ENCODE measurements at regions not wholly inside any gene's neighbourhood (a gene's known extent, or its start where the extent isn't known, plus 50 kb on each side); places are given as distances from the start of the nearest gene placed in this dataset.

DNA sequence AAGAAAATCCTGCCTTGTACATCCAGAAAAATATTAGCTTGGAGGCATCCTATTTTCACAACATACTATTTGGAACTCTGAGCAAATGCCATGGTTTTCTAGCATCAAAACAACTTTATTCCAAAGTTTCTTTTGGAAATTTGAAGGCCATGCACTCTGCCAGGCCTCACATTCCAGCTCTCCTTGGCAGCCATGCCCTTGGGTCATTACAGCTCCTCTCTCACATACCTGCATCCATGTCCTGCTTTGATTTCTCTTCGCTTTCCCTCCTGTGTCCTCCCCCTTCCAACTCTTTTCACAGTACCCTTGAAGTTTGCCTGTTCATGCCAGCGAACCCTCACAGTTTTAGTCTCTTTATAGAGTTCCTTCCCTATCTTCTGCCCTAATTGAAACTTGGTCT, 70.9 kb upstream of the TPRG1 start:
- no CpG with 5 or more reads among the region's 2 CpGs for WGBS (ENCODE audit: extremely low coverage, insufficient coverage, low lambda C conversion rate)
- no peaks in the 10 kb centered on the region for H3K27me3 ChIP-seq (ENCODE audit: insufficient read depth, low read length, poor library complexity)
- no peak overlapping the region for H2BK15ac ChIP-seq (replicated peaks; ENCODE audit: low read depth)
- H3K27ac ChIP-seq (ENCODE audit: low read depth, low read length), result no peak overlapping the region
- no peak overlapping the region for H3K9ac ChIP-seq (ENCODE audit: low read length)
- DNase-seq, result no peak
- H3K23ac ChIP-seq (ENCODE audit: low read length), result no peak overlapping the region
- no peak overlapping the region for H4K8ac ChIP-seq (ENCODE audit: low read depth, low read length)
- no peak overlapping the region for H2BK5ac ChIP-seq (ENCODE audit: low read length)
- no peak overlapping the region for H3K4ac ChIP-seq (ENCODE audit: low read depth, low read length)
- no peak overlapping the region for H3K18ac ChIP-seq (ENCODE audit: low read length)
- H2AK5ac ChIP-seq (ENCODE audit: low read length), result no peak overlapping the region
- H3K4me3 ChIP-seq (ENCODE audit: low read length), result no peak overlapping the region
- H3K79me2 ChIP-seq (ENCODE audit: control insufficient read depth, insufficient read depth, low read length), result no peaks in the 10 kb centered on the region
- no peaks in the 10 kb centered on the region for H3K36me3 ChIP-seq (ENCODE audit: control insufficient read depth, insufficient read depth, low read length)
- H3K4me1 ChIP-seq (ENCODE audit: control insufficient read depth, low read depth, low read length), result no peaks in the 10 kb centered on the region
- H3K79me1 ChIP-seq (ENCODE audit: low read length), result no peaks in the 10 kb centered on the region
- no peak overlapping the region for H4K5ac ChIP-seq (ENCODE audit: low read length)
- no peak overlapping the region for H3K4me2 ChIP-seq (ENCODE audit: low read length)
- no peak overlapping the region for H3K56ac ChIP-seq (ENCODE audit: low read length)
- no peak overlapping the region for H2BK120ac ChIP-seq (ENCODE audit: low read depth, low read length)

DNA sequence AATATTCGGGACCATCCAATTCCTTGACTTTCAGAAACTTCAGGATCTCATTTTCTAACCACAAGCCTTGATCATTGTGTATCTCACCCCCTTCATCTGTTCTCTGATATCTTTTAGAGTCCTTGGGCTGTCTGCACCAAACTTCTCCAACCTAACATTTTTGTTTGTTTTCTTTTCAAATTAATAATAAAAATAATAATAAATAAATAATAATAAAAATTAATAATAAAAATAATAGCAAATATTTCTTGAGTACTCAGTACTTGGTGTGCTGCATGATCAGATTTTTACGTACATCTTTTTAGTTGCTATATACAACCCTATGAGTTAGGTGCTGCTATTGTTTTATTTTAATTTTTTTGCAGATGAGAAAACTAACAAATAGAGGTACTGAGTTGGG, 70.2 kb upstream of the TPRG1 start:
- no peaks in the 10 kb centered on the region for H3K79me2 ChIP-seq (ENCODE audit: control insufficient read depth, insufficient read depth, low read length)
- no peak overlapping the region for H3K4ac ChIP-seq (ENCODE audit: low read depth, low read length)
- no peak overlapping the region for H4K5ac ChIP-seq (ENCODE audit: low read length)
- no peak overlapping the region for H3K4me2 ChIP-seq (ENCODE audit: low read length)
- H3K9ac ChIP-seq (ENCODE audit: low read length), result no peak overlapping the region
- no peak overlapping the region for H3K23ac ChIP-seq (ENCODE audit: low read length)
- no peak overlapping the region for H4K8ac ChIP-seq (ENCODE audit: low read depth, low read length)
- H2BK15ac ChIP-seq (replicated peaks; ENCODE audit: low read depth), result no peak overlapping the region
- no peak overlapping the region for H2BK120ac ChIP-seq (ENCODE audit: low read depth, low read length)
- H3K56ac ChIP-seq (ENCODE audit: low read length), result no peak overlapping the region
- DNase-seq, result no peak
- H2AK5ac ChIP-seq (ENCODE audit: low read length), result no peak overlapping the region
- H3K27me3 ChIP-seq (ENCODE audit: insufficient read depth, low read length, poor library complexity), result no peaks in the 10 kb centered on the region
- no CpG with 5 or more reads among the region's 2 CpGs for WGBS (ENCODE audit: extremely low coverage, insufficient coverage, low lambda C conversion rate)
- no peak overlapping the region for H2BK5ac ChIP-seq (ENCODE audit: low read length)
- H3K4me3 ChIP-seq (ENCODE audit: low read length), result no peak overlapping the region
- H3K27ac ChIP-seq (ENCODE audit: low read depth, low read length), result no peak overlapping the region
- no peaks in the 10 kb centered on the region for H3K36me3 ChIP-seq (ENCODE audit: control insufficient read depth, insufficient read depth, low read length)
- H3K18ac ChIP-seq (ENCODE audit: low read length), result no peak overlapping the region
- no peaks in the 10 kb centered on the region for H3K4me1 ChIP-seq (ENCODE audit: control insufficient read depth, low read depth, low read length)
- H3K79me1 ChIP-seq (ENCODE audit: low read length), result no peaks in the 10 kb centered on the region

GRCh38 chr3:189103208-189103607, 68.6 kb upstream of the TPRG1 start:
- no peak for DNase-seq
- H3K79me2 ChIP-seq (ENCODE audit: control insufficient read depth, insufficient read depth, low read length), result no peaks in the 10 kb centered on the region
- no peak overlapping the region for H3K9ac ChIP-seq (ENCODE audit: low read length)
- no peak overlapping the region for H2BK15ac ChIP-seq (replicated peaks; ENCODE audit: low read depth)
- H2BK120ac ChIP-seq (ENCODE audit: low read depth, low read length), result no peak overlapping the region
- no peak overlapping the region for H3K4me3 ChIP-seq (ENCODE audit: low read length)
- H4K5ac ChIP-seq (ENCODE audit: low read length), result no peak overlapping the region
- H3K4me2 ChIP-seq (ENCODE audit: low read length), result no peak overlapping the region
- H3K23ac ChIP-seq (ENCODE audit: low read length), result no peak overlapping the region
- no peaks in the 10 kb centered on the region for H3K27me3 ChIP-seq (ENCODE audit: insufficient read depth, low read length, poor library complexity)
- no peak overlapping the region for H2AK5ac ChIP-seq (ENCODE audit: low read length)
- H4K8ac ChIP-seq (ENCODE audit: low read depth, low read length), result no peak overlapping the region
- H2BK5ac ChIP-seq (ENCODE audit: low read length), result no peak overlapping the region
- H3K79me1 ChIP-seq (ENCODE audit: low read length), result no peaks in the 10 kb centered on the region
- no peak overlapping the region for H3K56ac ChIP-seq (ENCODE audit: low read length)
- no peaks in the 10 kb centered on the region for H3K36me3 ChIP-seq (ENCODE audit: control insufficient read depth, insufficient read depth, low read length)
- no peak overlapping the region for H3K18ac ChIP-seq (ENCODE audit: low read length)
- no peaks in the 10 kb centered on the region for H3K4me1 ChIP-seq (ENCODE audit: control insufficient read depth, low read depth, low read length)
- H3K4ac ChIP-seq (ENCODE audit: low read depth, low read length), result no peak overlapping the region
- no CpG with 5 or more reads among the region's 1 CpG for WGBS (ENCODE audit: extremely low coverage, insufficient coverage, low lambda C conversion rate)
- H3K27ac ChIP-seq (ENCODE audit: low read depth, low read length), result no peak overlapping the region

- no peak overlapping the region for H3K27ac ChIP-seq (ENCODE audit: low read depth, low read length)
- no peaks in the 10 kb centered on the region for H3K79me1 ChIP-seq (ENCODE audit: low read length)
- no peak for DNase-seq
- no peak overlapping the region for H2BK15ac ChIP-seq (replicated peaks; ENCODE audit: low read depth)
- no peak overlapping the region for H3K56ac ChIP-seq (ENCODE audit: low read length)
- no peak overlapping the region for H2BK5ac ChIP-seq (ENCODE audit: low read length)
- H3K4me1 ChIP-seq (ENCODE audit: control insufficient read depth, low read depth, low read length), result no peaks in the 10 kb centered on the region
- WGBS (ENCODE audit: extremely low coverage, insufficient coverage, low lambda C conversion rate), result no CpG with 5 or more reads among the region's 1 CpG
- H3K27me3 ChIP-seq (ENCODE audit: insufficient read depth, low read length, poor library complexity), result no peaks in the 10 kb centered on the region
- H3K18ac ChIP-seq (ENCODE audit: low read length), result no peak overlapping the region
- no peaks in the 10 kb centered on the region for H3K79me2 ChIP-seq (ENCODE audit: control insufficient read depth, insufficient read depth, low read length)
- H3K4me3 ChIP-seq (ENCODE audit: low read length), result no peak overlapping the region
- no peak overlapping the region for H4K8ac ChIP-seq (ENCODE audit: low read depth, low read length)
- no peak overlapping the region for H3K23ac ChIP-seq (ENCODE audit: low read length)
- H3K4me2 ChIP-seq (ENCODE audit: low read length), result no peak overlapping the region
- no peak overlapping the region for H4K5ac ChIP-seq (ENCODE audit: low read length)
- no peak overlapping the region for H3K4ac ChIP-seq (ENCODE audit: low read depth, low read length)
- H2BK120ac ChIP-seq (ENCODE audit: low read depth, low read length), result no peak overlapping the region
- no peak overlapping the region for H3K9ac ChIP-seq (ENCODE audit: low read length)
- H3K36me3 ChIP-seq (ENCODE audit: control insufficient read depth, insufficient read depth, low read length), result no peaks in the 10 kb centered on the region
- no peak overlapping the region for H2AK5ac ChIP-seq (ENCODE audit: low read length)
Observed at GRCh38 chr3:189108067-189108466, 63.7 kb upstream of the TPRG1 start.

DNA sequence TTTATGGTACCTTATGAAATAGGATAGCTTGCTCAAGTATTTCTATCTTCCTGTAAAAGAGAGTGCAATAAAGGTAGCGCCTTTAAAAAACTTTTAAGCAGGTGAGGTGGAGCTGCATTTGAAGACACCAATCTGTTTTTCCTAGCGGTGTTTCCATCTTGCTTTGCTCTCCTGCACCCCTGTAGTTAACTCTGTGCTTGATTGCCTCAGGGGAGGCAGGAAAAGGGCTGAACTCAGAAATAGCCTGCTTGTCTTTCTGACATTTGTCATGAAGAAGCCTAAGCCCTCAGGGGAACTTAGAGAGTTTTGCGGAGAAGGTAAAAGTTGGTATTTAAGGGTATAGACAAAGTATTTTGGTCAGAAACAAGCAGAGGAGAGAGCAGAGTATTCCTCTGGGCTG, 63.0 kb upstream of the TPRG1 start:
- Histone ChIP-seq H3K4me2 (ENCODE audit: low read length) (no peak overlapping the region), H3K4me1 (ENCODE audit: control insufficient read depth, low read depth, low read length) (no peaks in the 10 kb centered on the region), H3K27ac (ENCODE audit: low read depth, low read length) (no peak overlapping the region), H4K5ac (ENCODE audit: low read length) (no peak overlapping the region), H3K9ac (ENCODE audit: low read length) (no peak overlapping the region), H3K56ac (ENCODE audit: low read length) (no peak overlapping the region), H3K36me3 (ENCODE audit: control insufficient read depth, insufficient read depth, low read length) (no peaks in the 10 kb centered on the region), H2BK5ac (ENCODE audit: low read length) (no peak overlapping the region), H3K18ac (ENCODE audit: low read length) (no peak overlapping the region), H2BK120ac (ENCODE audit: low read depth, low read length) (no peak overlapping the region), H2BK15ac (replicated peaks; ENCODE audit: low read depth) (no peak overlapping the region), H3K23ac (ENCODE audit: low read length) (no peak overlapping the region), H3K79me2 (ENCODE audit: control insufficient read depth, insufficient read depth, low read length) (no peaks in the 10 kb centered on the region), H4K8ac (ENCODE audit: low read depth, low read length) (no peak overlapping the region), H3K4ac (ENCODE audit: low read depth, low read length) (no peak overlapping the region), H3K79me1 (ENCODE audit: low read length) (no peaks in the 10 kb centered on the region), H2AK5ac (ENCODE audit: low read length) (no peak overlapping the region), H3K27me3 (ENCODE audit: insufficient read depth, low read length, poor library complexity) (no peaks in the 10 kb centered on the region), H3K4me3 (ENCODE audit: low read length) (no peak overlapping the region)
- no CpG with 5 or more reads among the region's 3 CpGs for WGBS (ENCODE audit: extremely low coverage, insufficient coverage, low lambda C conversion rate)
- DNase-seq, result peak; percentile 27

DNA sequence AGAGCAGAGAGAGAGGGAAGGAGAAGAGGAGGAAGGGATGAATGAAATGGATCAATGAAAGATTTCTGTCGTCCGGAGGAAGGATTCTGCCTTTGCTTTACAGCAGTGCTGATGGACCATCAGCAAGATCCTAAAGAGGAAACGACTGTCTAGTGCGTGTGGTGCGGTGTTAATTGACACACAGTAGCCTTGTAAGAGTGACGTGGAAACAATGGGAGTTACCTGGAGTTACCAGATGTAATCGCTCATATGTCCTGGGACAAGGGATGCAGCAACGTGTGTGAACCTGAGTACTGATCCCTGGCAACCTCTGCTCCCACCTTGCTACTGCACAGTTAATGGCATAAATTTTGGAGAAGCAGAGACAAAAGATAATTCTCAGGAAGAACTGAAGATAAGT, 62.6 kb upstream of the TPRG1 start:
- Histone ChIP-seq H2AK5ac (ENCODE audit: low read length) (no peak overlapping the region), H3K23ac (ENCODE audit: low read length) (no peak overlapping the region), H4K8ac (ENCODE audit: low read depth, low read length) (no peak overlapping the region), H3K27ac (ENCODE audit: low read depth, low read length) (no peak overlapping the region), H2BK5ac (ENCODE audit: low read length) (no peak overlapping the region), H3K56ac (ENCODE audit: low read length) (no peak overlapping the region), H2BK120ac (ENCODE audit: low read depth, low read length) (no peak overlapping the region), H3K9ac (ENCODE audit: low read length) (no peak overlapping the region), H3K4me1 (ENCODE audit: control insufficient read depth, low read depth, low read length) (no peaks in the 10 kb centered on the region), H3K79me2 (ENCODE audit: control insufficient read depth, insufficient read depth, low read length) (no peaks in the 10 kb centered on the region), H4K5ac (ENCODE audit: low read length) (no peak overlapping the region), H3K4me3 (ENCODE audit: low read length) (no peak overlapping the region), H3K18ac (ENCODE audit: low read length) (no peak overlapping the region), H3K79me1 (ENCODE audit: low read length) (no peaks in the 10 kb centered on the region), H3K27me3 (ENCODE audit: insufficient read depth, low read length, poor library complexity) (no peaks in the 10 kb centered on the region), H3K36me3 (ENCODE audit: control insufficient read depth, insufficient read depth, low read length) (no peaks in the 10 kb centered on the region), H2BK15ac (replicated peaks; ENCODE audit: low read depth) (no peak overlapping the region), H3K4ac (ENCODE audit: low read depth, low read length) (no peak overlapping the region), H3K4me2 (ENCODE audit: low read length) (no peak overlapping the region)
- WGBS (ENCODE audit: extremely low coverage, insufficient coverage, low lambda C conversion rate), result no CpG with 5 or more reads among the region's 8 CpGs
- no peak for DNase-seq
